HG02798 (cell line): ENCODE measurements at regions not wholly inside any gene's neighbourhood (a gene's known extent, or its start where the extent isn't known, plus 50 kb on each side); places are given as distances from the start of the nearest gene placed in this dataset.

Experiments
- ATAC-seq: cut with Tn5 transposase; IDR thresholded peaks from one replicate; pipeline ENCODE4 v1.9.1; 2021; ENCODE audit warnings: mild to moderate bottlenecking; ENCODE audit not compliant: unreplicated experiment, poor library complexity

DNA sequence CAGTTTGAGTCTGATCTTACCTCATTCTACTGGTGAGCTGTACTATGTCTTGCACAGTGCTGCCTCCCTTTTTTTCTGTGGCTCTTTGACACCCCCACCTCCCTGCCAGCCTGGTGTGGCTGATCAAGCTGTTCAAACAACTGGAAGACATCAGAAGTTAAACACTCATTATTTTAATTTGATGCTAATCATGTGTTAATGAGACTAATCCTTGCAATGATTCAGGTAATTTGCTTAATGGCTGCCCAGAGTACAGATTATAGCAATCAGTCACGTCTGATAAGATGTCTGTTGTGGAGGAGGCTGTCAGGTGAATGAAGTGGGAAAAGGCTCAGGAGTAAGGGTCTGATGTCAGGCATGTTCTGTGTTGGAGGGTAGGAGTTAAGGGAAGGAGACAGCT, 87.4 kb upstream of the GK2 start:
- ATAC-seq: no peak

DNA sequence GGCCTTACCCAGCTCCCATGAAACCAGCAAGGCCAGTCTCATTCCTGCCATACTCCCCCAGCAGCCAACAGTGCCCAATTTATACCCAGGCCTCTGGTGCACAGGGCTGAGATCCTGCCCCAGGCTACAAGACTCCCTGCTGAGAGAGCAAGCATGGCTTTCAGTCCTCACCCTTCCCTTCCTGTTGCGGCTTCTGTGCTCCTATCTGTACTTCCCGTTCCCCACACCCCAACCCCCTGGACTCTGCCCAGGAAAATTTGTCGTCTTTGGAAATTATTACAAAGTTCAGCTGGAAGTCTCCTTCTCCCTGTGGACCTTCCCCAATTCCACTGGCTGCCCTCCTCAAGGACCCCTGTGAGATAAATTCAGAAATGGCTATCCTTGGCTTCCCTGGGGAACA, 84.1 kb upstream of the GK2 start:
- no peak for ATAC-seq

DNA sequence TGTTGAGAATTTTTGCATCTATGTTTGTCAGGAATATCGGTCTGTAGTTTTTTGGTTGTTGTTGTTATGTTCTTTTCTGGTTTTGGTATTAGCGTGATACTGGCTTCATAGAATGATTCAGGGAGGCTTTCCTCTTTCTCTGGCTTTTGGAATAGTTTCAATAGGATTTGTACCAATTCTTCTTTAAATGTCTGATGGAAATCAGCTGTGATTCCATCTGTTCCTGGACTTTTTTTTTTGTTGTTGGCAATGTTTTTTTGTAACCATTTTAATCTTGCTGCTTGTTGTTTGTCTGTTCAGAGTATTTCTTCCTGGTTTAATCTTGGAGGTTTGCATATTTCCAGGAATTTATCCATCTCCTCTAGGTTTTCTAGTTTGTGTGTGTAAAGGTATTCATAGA, 81.5 kb upstream of the GK2 start:
- ATAC-seq: no peak

DNA sequence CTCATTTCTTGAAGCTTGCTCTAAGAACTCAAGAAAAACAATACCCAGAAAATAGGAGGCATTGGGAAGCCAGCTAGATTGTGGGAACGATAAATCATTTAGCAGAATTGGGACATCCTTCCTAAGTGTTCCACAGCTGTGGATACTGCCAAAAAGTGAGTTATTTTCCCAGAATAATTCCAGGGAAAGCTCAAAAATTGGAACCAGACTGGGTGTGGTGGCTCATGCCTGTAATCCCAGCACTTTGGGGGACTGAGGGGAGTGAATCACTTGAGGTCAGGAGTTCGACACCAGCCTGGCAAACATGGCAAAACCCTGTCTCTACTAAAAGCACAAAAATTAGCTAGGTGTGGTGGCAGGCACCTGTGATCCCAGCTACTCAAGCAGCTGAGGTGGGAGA, 68.2 kb upstream of the GK2 start:
- ATAC-seq: no peak

DNA sequence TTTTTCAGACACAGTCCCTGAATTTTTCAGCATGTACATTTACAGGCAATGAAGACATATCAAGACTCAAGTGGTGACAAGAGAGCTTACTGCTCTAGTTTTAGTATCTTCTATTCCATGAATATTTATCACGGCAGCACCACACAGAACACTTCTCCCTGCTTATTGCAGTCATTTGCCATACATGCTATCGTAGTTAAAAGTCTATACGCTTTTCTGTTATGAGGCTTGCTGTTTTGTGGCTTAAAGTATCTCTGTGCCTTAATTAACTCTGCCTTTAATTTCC, 65.4 kb upstream of the GK2 start:
- no peak for ATAC-seq

DNA sequence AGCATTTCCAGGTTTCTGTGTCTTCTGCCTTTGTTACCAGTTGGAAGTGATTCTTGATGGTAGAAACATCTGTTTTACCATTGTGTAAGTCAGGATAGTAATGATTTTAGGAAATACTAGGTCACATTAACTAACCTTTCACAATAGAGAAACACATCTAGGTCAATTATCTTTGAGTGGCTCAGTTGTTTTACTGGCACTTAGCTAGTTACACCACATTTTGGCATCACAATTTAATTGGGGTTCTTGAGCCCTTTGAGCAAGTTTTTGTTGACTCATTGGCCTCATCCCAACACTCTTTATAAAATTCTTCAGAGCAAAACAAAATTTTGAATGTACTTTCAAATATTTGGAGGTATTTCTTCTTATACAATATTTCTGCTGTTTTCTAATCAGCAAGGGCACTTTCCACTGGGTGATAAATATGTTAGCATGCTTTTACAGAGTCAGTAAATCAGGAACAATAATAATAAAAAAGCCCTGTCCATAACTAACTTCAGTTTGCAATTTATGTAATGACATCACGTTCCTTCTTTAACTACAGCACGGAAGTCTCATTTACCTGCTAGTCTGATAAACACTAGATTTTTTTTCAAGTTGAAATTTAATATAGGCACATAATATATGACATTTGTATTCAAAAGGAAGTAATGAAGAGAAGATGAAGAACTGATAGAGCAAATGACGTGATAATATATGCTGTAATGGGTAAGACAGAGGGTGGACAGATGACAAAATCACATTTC, 64.8 kb upstream of the GK2 start:
- ATAC-seq: no peak

DNA sequence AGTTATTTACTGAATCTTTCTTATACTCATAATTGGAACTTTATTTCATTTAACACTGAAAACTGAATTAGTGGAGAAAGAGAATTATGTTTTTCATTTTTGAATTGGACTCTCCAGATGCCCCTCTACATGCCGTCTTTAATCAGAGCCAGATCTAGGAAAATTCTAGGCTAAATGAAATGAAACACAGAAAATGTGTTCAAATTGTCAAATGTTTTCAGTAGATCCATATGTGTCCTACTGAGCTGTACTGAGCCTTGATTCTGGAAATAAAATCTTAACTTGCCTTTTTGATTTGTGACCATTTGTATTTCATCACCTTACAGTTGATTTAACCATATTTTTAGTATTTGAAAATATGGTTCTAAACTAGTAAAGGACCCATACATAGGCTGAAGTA, 64.0 kb upstream of the GK2 start:
- ATAC-seq: no peak

DNA sequence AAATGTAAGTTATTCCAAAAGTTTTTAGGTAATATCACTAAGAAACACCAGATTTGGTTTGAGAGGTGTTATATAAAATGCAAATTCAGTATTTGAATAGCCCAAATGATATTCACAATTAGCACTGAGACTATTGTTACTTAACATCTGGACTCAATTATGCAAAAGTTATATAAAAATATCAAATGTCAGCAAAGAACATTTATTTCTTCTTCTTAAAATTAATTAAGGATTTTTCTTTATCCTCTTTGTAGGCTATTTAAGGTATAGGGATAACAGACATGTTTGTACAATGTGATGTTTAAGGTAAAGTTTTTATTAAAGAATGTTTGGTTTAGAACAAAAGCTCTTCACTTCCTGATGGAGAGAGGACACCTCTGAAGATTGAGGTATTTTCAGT, 63.3 kb upstream of the GK2 start:
- ATAC-seq: no peak

DNA sequence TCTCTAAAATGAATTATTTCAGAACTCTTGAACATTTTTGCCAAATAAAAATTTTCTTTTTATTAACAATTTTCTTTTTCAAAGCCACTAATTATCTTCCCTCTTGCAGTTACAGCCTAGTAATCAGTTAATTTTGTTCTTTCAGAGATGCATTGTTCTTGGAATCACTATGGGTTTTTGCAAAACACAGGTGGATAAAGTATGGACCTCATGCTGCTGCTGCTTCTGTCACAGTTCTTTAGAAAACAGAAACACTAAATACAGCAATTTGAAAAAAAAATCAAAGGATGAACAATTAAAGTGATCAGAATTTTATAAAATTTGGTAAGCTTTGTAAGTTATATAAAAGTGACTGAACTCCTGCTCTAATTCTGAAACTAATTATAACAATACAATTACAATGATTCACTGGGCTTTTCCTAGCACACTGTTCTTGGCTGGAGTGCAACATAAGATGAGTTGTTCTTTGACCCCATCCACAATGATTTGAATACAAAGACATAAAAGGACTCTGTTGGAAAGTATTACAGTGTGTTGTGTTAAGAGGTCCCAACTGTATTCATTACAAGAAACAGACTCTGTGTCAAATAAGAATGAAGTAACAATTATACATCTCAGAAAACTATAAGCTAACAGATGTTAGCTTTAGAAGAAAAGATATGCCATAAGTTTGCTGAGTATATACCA, 59.4 kb upstream of the GK2 start:
- ATAC-seq: no peak

DNA sequence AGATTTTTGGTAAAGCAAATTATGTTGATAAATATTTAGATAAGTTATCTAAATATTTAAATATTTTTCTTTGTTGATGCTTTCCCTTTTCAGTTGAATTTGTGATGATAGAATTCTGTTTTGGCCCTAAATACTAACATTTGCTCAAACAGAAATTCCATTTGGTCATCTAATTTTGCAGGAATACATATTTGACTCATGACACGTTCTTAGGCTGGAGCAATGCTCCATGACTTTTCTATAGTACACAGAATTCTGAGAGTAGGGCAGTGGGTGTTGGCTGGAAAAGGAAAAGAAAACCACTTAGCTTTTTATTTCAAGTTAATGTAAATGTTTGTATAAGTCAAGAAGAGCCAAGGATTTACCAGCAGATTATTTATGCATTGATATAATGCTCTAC, 58.6 kb upstream of the GK2 start:
- ATAC-seq: no peak
